AG09319 (cell line): ENCODE measurements at regions not wholly inside any gene's neighbourhood (a gene's known extent, or its start where the extent isn't known, plus 50 kb on each side); places are given as distances from the start of the nearest gene placed in this dataset.

Source experiments
- DNase-seq: peaks from one replicate; pipeline ENCODE4 v3.0.0-alpha.2; 2010; ENCODE audit warnings: low read depth; ENCODE audit errors: extremely low read depth
- TF ChIP-seq, protein P1 (sequence below): IDR thresholded peaks from 2 replicates; pipeline ENCODE4 v1.5.1; 2011; ENCODE audit warnings: low read depth, mild to moderate bottlenecking, inconsistent platforms, low read length, moderate library complexity

DNA sequence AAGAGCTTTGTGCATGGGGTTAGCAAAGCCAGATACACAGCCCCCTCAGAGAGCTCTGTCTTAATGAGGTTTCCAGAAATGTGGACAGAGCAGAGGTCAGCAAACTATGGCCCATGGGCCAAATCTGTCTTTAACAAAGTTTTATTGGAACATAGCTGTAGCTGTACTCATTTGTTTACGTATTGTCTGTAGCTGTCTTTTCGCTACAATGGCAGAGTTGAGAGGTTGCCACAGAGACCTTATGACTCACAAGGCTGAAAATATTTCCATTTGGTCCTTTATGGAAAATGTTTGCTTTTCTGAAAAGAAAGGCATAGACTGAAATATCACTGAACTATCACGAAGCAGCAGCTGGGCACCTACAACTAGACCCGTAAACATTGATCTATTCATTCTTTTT lies 841.8 kb downstream of the SLC4A3 start:
- TF ChIP-seq, protein P1, sequence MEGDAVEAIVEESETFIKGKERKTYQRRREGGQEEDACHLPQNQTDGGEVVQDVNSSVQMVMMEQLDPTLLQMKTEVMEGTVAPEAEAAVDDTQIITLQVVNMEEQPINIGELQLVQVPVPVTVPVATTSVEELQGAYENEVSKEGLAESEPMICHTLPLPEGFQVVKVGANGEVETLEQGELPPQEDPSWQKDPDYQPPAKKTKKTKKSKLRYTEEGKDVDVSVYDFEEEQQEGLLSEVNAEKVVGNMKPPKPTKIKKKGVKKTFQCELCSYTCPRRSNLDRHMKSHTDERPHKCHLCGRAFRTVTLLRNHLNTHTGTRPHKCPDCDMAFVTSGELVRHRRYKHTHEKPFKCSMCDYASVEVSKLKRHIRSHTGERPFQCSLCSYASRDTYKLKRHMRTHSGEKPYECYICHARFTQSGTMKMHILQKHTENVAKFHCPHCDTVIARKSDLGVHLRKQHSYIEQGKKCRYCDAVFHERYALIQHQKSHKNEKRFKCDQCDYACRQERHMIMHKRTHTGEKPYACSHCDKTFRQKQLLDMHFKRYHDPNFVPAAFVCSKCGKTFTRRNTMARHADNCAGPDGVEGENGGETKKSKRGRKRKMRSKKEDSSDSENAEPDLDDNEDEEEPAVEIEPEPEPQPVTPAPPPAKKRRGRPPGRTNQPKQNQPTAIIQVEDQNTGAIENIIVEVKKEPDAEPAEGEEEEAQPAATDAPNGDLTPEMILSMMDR = no peak
- no peak for DNase-seq

DNA sequence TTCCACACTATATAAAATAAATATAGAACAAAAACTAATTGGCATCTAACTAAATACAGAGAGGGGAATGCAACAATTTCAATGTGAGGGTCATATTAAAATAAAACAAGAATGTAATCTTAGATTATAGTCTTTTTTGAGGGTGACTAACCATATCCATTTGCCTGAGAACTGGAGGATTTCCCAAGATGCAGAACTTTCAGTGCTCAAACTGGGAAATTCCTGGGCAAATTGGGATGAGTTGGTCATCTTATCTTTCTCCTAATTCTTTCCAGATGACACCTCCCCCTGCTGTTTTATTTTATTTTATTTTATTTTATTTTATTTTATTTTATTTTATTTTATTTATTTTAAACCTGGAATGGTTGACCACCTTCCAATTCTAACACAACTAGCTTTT lies 846.2 kb downstream of the SLC4A3 start:
- DNase-seq = no peak
- TF ChIP-seq, protein P1 = no peak

DNA sequence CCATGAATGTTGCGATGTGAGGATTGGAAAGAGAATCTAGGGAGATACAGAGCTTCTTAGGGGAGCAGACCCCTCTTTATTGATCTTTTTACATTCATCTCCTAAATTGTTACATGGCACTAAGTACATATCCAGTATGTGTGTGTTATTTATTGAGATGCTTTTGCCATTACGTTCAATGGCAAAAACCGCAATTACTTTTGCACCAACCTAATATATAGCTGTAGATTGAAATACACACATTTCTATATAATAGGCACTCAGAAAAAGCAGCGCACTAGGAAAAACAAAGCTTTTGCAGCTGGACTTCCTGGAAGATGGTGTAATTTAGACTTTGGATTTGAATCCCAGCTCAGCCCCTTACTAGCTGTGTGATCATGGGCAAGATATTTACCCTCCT lies 849.4 kb downstream of the SLC4A3 start:
- TF ChIP-seq, protein P1 = no peak
- DNase-seq = no peak

DNA sequence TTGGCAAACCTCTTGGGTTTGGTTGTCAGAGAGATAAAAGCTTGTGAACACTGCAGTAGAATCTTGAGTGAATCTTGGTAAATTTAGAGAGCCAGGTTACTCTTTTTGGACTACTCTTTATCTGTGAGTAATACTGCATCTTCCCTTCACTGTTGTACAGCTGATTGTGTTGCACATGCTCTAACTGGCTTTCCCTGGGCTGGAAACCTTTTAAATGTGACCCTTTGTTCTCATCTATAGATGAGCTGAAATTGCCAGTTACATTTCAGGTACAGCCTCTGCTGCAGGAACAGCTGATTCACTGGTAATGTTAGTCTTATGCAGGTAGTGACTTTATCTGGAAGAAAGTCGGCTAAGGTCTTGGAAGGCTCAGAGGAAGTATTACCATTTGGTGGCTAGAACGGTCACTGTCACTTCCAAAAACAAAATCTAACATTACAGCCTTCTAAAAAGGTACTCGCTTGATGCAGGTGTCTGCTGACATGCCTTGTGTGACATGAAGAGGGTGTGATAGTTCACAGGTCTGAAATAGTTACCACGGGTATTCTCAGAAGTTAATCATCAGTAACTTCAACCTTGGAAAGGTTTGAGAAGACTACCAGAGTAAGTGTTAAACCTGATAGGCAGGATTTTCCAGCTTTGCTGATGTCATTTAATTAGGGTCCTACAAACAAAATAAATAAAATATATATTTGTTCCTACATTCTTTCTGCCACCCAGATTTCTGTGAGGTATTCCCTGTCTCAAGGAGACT lies 851.1 kb downstream of the SLC4A3 start:
- no peak for DNase-seq
- TF ChIP-seq, protein P1 = no peak

DNA sequence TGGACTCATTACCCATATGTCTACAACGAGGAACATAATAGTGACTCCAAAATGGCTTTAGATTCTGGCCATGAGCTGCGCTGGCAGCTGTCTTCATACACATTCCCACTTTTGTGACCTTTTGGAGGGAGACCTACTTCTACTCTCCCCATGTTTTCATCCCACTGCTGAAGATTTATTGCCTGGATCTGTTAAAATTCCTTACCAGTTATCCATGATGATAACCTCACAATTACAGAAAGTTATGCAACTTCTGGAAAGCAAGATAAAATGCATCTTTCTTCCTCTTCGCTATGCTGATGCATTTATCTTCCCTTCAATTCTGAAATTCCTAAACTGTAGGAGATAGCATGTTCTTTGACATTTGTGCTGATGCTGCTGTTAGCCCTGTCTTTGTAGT lies 855.3 kb downstream of the SLC4A3 start:
- no peak for DNase-seq
- TF ChIP-seq, protein P1 = no peak

DNA sequence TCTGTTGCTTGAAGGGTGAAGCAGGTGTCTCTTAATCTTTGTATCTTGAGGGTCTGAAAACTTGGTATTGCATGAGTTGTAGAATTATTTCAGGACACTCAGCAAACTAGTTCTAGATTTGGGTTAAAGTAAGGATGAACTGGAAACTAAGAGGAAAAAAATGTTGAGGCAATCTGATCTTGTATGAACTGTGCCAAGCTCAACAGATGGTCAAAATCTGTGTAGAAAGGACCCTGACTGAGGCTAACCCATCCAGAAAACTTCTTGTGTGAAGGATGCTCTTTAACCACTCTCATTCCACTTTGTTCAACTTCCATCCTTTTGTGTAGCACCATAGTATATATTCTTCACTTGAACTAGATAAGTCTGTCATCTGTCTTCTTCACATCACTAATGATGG lies 861.7 kb downstream of the SLC4A3 start:
- TF ChIP-seq, protein P1 = no peak
- DNase-seq = no peak

DNA sequence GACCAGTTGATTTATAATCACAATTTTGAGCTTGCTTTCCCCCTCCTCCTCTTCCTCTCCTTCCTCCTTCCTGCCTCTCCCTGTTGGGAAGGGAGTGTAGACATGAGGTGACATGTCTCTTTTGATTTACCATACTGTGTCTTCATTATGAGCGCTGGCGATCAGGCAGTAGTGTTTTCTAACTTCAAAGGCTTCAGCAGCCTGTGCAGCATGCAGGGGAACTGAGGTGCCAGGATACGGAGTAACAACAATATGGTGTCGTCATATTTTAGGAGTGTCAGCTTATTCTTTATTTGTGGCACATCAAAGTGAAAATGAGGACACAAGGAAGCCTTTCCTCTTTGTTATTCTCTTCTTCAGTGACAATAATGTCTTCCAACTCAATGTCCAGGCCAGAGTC lies 864.2 kb downstream of the SLC4A3 start:
- TF ChIP-seq, protein P1 = no peak
- no peak for DNase-seq
